Transverse colon (tissue), 4 donors: ENCODE measurements at regions not wholly inside any gene's neighbourhood (a gene's known extent, or its start where the extent isn't known, plus 50 kb on each side); places are given as distances from the start of the nearest gene placed in this dataset.

ENCODE experiments used
- DNase-seq: peaks from one replicate; pipeline ENCODE4 v3.0.0-alpha.2; 2019
- H3K27ac ChIP-seq, 4 donors: fragments of 200-600 bp; sonication (generic); 2 replicates each; pipeline ENCODE4 v1.5.1; 2016 to 2018; ENCODE audit warnings: inconsistent platforms in 4 of 4
- H3K27me3 ChIP-seq: fragments of 200-600 bp; sonication (generic); 2 replicates; pipeline ENCODE4 v1.5.1; 2017; ENCODE audit warnings: inconsistent platforms
- H3K36me3 ChIP-seq, 4 donors: fragments of 200-600 bp; sonication (generic); 2 replicates each; pipeline ENCODE4 v1.5.1; 2017 to 2019; ENCODE audit warnings: inconsistent platforms in 4 of 4
- H3K4me1 ChIP-seq, 4 donors: fragments of 200-600 bp; sonication (generic); 2 replicates each; pipeline ENCODE4 v1.5.1; 2017 to 2020; ENCODE audit warnings: inconsistent platforms in 4 of 4
- H3K4me3 ChIP-seq, 4 donors: fragments of 200-600 bp; sonication (generic); 1 replicate in 1 of 4; 2 replicates in 3 of 4; pipeline versions ENCODE4 v1.5.1 to v1.6.1; 2017 to 2019; ENCODE audit warnings: inconsistent platforms in 4 of 4
- H3K9me3 ChIP-seq, 2 donors: fragments of 200-600 bp; sonication (generic); 2 replicates each; pipeline ENCODE4 v1.5.1; 2017 to 2019; ENCODE audit warnings: inconsistent platforms in 2 of 2
- EP300 ChIP-seq: sonication (generic); formaldehyde crosslinking; IDR thresholded peaks from one replicate; pipeline ENCODE4 v1.6.1; 2017; ENCODE audit warnings: antibody characterized with exemption, low read depth
- POLR2A ChIP-seq: fragments of 450-650 bp; IDR thresholded peaks from one replicate; pipeline ENCODE4 v1.6.1; 2016; ENCODE audit warnings: antibody characterized with exemption, mild to moderate bottlenecking, moderate library complexity
- POLR2AphosphoS5 ChIP-seq, 3 donors: sonication (generic); formaldehyde crosslinking; IDR thresholded peaks; one replicate each; pipeline ENCODE4 v1.6.1; 2016; ENCODE audit warnings: antibody characterized with exemption in 3 of 3
- WGBS, 2 donors: methylation state at CpG; one replicate each; pipeline ENCODE4 v1.1.5; 2018; ENCODE audit warnings: low coverage in 1 of 2; 5-methylcytosine and 5-hydroxymethylcytosine counted together
- in situ Hi-C, 4 donors: fragments of 200-750 bp; cut with MboI; loops; one replicate each; pipeline versions ENCODE4 v1.15.0 to v1.15.1; 2017; ENCODE audit warnings: low sequenced_read_pairs in 3 of 4, low pct_ligation_motif_present in 1 of 4, low pct_unique_long_range_greater_than_20kb in 1 of 4
- intact Hi-C: fragments of 100-400 bp; cut with DNase I; formaldehyde crosslinking; loops from one replicate; pipeline ENCODE4 v1.15.1; 2023; ENCODE audit warnings: low total_unique reads
- TF ChIP-seq, protein P1 (sequence below), 5 experiments: fragments of 200-600 bp in 3 of 5; fragments of 450-650 bp in 2 of 5; sonication (generic) in 3 of 5; IDR thresholded peaks; 1 replicate in 2 of 5; 2 replicates in 3 of 5; pipeline ENCODE4 v1.5.1; 2016 to 2017; ENCODE audit warnings: antibody characterized with exemption in 5 of 5, inconsistent platforms in 3 of 5, mild to moderate bottlenecking in 2 of 5, moderate library complexity in 1 of 5

DNA sequence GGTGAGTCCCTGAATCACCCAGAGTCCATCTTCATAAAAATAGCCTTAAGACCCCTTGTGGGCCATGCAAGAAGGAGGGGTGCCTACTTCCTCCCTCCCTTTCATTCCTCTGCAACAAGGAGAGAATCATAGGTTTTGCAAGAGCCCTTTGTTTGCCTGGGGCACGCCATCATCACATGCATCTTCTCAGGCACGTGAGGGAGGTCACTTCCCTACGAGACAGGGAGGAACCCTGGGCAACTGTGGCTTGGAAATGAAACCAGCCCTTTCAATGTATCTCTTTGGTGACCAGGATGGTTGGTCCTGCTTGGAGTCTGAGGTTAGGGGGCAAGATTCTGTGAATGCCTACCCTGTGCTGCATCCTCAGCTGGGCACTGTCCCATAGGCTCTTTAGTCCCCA is 194.8 kb downstream of the MAFB start:
- 73% methylated on average over 3 of the region's 3 CpGs; no CpG with 5 or more reads in 1 of the 2 donors for WGBS, 2 donors
- Histone ChIP-seq H3K27ac (peak overlapping the region in 1 of 4 donors; percentile 22), H3K36me3 (no peaks in the 10 kb centered on the region), H3K4me3 (no peak overlapping the region), H3K4me1 (no peaks in the 10 kb centered on the region), H3K27me3 (no peaks in the 10 kb centered on the region), H3K9me3 (no peaks in the 10 kb centered on the region)
- intact Hi-C loops = no loop called here
- in situ Hi-C loops = no loop called here
- peak; percentile 30 for DNase-seq
- TF ChIP-seq POLR2A (no peak), EP300 (no peak), POLR2AphosphoS5 (IDR thresholded peaks at IDR 0.05) (no peak)
- TF ChIP-seq, protein P1, sequence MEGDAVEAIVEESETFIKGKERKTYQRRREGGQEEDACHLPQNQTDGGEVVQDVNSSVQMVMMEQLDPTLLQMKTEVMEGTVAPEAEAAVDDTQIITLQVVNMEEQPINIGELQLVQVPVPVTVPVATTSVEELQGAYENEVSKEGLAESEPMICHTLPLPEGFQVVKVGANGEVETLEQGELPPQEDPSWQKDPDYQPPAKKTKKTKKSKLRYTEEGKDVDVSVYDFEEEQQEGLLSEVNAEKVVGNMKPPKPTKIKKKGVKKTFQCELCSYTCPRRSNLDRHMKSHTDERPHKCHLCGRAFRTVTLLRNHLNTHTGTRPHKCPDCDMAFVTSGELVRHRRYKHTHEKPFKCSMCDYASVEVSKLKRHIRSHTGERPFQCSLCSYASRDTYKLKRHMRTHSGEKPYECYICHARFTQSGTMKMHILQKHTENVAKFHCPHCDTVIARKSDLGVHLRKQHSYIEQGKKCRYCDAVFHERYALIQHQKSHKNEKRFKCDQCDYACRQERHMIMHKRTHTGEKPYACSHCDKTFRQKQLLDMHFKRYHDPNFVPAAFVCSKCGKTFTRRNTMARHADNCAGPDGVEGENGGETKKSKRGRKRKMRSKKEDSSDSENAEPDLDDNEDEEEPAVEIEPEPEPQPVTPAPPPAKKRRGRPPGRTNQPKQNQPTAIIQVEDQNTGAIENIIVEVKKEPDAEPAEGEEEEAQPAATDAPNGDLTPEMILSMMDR (IDR thresholded peaks at IDR 0.05) = no peak

- H3K4me1 ChIP-seq = no peaks in the 10 kb centered on the region
- H3K4me3 ChIP-seq = no peak overlapping the region
- TF ChIP-seq EP300 = no peak
- TF ChIP-seq POLR2A = no peak
- TF ChIP-seq, protein P1 (IDR thresholded peaks at IDR 0.05) = no peak
- H3K9me3 ChIP-seq = no peaks in the 10 kb centered on the region
- no peak for DNase-seq
- in situ Hi-C loops (no loop called here), intact Hi-C loops (no loop called here)
- H3K36me3 ChIP-seq = no peaks in the 10 kb centered on the region
- 82 to 83% methylated on average over 1 to 3 of the region's 3 CpGs for WGBS, 2 donors
- no peaks in the 10 kb centered on the region for H3K27me3 ChIP-seq
- peak overlapping the region in 1 of 4 donors; percentile 22 for H3K27ac ChIP-seq
Observed at GRCh38 chr20:40493549-40493948, 195.5 kb downstream of the MAFB start.

DNA sequence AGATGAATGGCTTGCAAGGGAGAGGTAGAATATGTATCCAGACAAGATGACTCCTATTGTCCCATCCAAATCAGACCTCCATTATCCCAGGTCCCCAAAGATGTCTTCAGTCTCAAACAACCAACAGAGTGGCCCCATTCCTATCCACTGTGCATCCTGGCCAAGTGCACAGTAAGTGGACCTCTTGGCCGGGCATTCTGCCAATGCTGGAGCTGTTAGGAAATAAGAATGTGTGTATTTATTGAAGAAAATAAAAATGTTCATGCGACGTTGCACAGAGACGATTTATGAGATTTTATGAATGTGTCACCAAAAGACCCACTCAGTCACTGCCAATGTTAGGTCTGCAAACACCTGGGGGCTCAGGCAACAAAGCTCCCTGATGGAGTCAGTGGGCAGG is 196.0 kb downstream of the MAFB start:
- Histone ChIP-seq H3K27ac (no peak overlapping the region), H3K27me3 (no peaks in the 10 kb centered on the region), H3K4me3 (no peak overlapping the region), H3K36me3 (no peaks in the 10 kb centered on the region), H3K9me3 (no peaks in the 10 kb centered on the region), H3K4me1 (no peaks in the 10 kb centered on the region)
- 5 to 19% methylated on average over 3 to 4 of the region's 4 CpGs for WGBS, 2 donors
- in situ Hi-C loops (no loop called here), intact Hi-C loops (no loop called here)
- peak; percentile 15 for DNase-seq
- TF ChIP-seq, protein P1 (IDR thresholded peaks at IDR 0.05) = no peak
- TF ChIP-seq POLR2A (no peak), EP300 (no peak), POLR2AphosphoS5 (IDR thresholded peaks at IDR 0.05) (no peak)

DNA sequence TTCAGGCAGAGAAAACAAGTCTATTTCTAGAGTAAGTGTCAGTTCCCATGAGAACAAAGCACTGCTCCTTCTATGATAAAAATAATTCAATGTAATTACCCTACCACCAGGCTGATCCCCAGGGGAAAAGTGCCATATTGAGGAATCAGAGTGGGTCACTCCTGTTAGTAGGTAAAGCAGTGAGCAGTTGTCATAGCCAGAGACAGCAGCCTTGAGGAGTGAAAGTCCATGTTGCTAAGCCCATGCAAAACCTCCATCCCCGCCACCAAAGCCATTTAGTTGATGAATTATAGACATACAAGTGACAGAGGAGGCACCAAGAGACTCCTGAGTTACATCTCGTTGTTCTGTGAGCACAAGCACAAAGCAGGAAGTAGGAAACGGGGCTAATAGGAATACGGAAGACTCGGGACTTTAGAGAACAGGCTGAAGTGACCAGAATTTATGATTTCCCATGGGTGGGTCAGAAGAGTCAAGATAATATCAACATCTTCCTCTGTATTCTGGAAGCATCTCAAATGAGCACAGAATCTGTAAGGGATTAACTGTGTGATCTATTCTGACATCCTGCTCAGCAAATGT is 197.9 kb downstream of the MAFB start:
- Histone ChIP-seq H3K4me3 (no peak overlapping the region), H3K9me3 (no peaks in the 10 kb centered on the region), H3K27ac (no peak overlapping the region), H3K27me3 (no peaks in the 10 kb centered on the region), H3K36me3 (no peaks in the 10 kb centered on the region), H3K4me1 (no peaks in the 10 kb centered on the region)
- intact Hi-C loops (no loop called here), in situ Hi-C loops (no loop called here)
- no peak for TF ChIP-seq EP300
- TF ChIP-seq, protein P1 (IDR thresholded peaks at IDR 0.05) = no peak
- no peak for TF ChIP-seq POLR2A
- TF ChIP-seq POLR2AphosphoS5 (IDR thresholded peaks at IDR 0.05) = no peak
- DNase-seq = no peak
- 42% methylated on average over 5 of the region's 5 CpGs; no CpG with 5 or more reads in 1 of the 2 donors for WGBS, 2 donors
